ENCODE measurements at regions not wholly inside any gene's neighbourhood (a gene's known extent, or its start where the extent isn't known, plus 50 kb on each side); places are given as distances from the start of the nearest gene placed in this dataset.

GRCh38 chr14:53218161-53218560, 65.0 kb upstream of the DDHD1 start:
- peaks cover 9% of the 10 kb centered on the region; the same call in 2 of the 3 replicates for H3K9me3 Mint-ChIP-seq
- no peaks in the 10 kb centered on the region for H3K79me2 ChIP-seq (replicated peaks; ENCODE audit: insufficient read depth)

More at GRCh38 chr14:53218161-53218560, 65.0 kb upstream of the DDHD1 start:
- peaks cover 5% of the 10 kb centered on the region for H3K4me1 Mint-ChIP-seq
- no peaks in the 10 kb centered on the region for H3K36me3 Mint-ChIP-seq (ENCODE audit: low read depth)
- H3K4me2 ChIP-seq: peak overlapping the region; percentile 73
- peaks cover 4% of the 10 kb centered on the region; the same call in 1 of the 2 replicates for H3K4me1 ChIP-seq (ENCODE audit: insufficient read depth)
- H3K27me3 ChIP-seq (ENCODE audit: insufficient read depth): no peaks in the 10 kb centered on the region
- H3K4me3 Mint-ChIP-seq: peak overlapping the region; percentile 80
- H3K9me2 ChIP-seq (ENCODE audit: insufficient read depth): no peaks in the 10 kb centered on the region
- DNase-seq (ENCODE audit: low spot score): peak; percentile 8
- ATAC-seq: 0 out of 3 replicates have a peak, but pooled peaks have one; percentile 6
- H3K4me3 ChIP-seq: peak overlapping the region; percentile 62
- H3K36me3 ChIP-seq (ENCODE audit: insufficient read depth): no peaks in the 10 kb centered on the region
- H3K27me3 Mint-ChIP-seq (ENCODE audit: insufficient read depth, low read depth, poor library complexity): peaks cover 2% of the 10 kb centered on the region
- peak overlapping the region; percentile 97 for H2AFZ ChIP-seq
- TF ChIP-seq CREB1 (CRISPR knock-in tag; IDR thresholded peaks at IDR 0.05; ENCODE audit: low read depth) (no peak), REST (IDR thresholded peaks at IDR 0.05; ENCODE audit: unreplicated experiment) (no peak), EZH2 (IDR thresholded peaks at IDR 0.05; ENCODE audit: low read depth, unreplicated experiment) (no peak), CTCF (conservative IDR thresholded peaks at IDR 0.05; ENCODE audit: low read depth in 2 of 2) (no peak), EZH2phosphoT487 (IDR thresholded peaks at IDR 0.05; ENCODE audit: unreplicated experiment) (no peak), POLR2AphosphoS5 (IDR thresholded peaks at IDR 0.05; ENCODE audit: low read depth) (no peak), STAT1 (IDR thresholded peaks at IDR 0.05; ENCODE audit: unreplicated experiment) (no peak), ZNF462 (CRISPR knock-in tag; IDR thresholded peaks at IDR 0.05) (no peak), JUNB (IDR thresholded peaks at IDR 0.05; ENCODE audit: unreplicated experiment) (no peak), ETS1 (IDR thresholded peaks at IDR 0.05) (no peak), NANOG (IDR thresholded peaks at IDR 0.05; ENCODE audit: borderline replicate concordance) (no peak), ZNF331 (CRISPR knock-in tag; IDR thresholded peaks at IDR 0.05; ENCODE audit: low read depth) (no peak)
- H4K20me1 ChIP-seq (replicated peaks; ENCODE audit: insufficient read depth): no peaks in the 10 kb centered on the region
- H3K27ac Mint-ChIP-seq: no peak overlapping the region
- H3F3A ChIP-seq (replicated peaks; ENCODE audit: low read depth): no peaks in the 10 kb centered on the region
- H3K27ac ChIP-seq (ENCODE audit: low read depth): no peak overlapping the region

Data from GM23338 (cell line).